ENCODE measurements at regions not wholly inside any gene's neighbourhood (a gene's known extent, or its start where the extent isn't known, plus 50 kb on each side); places are given as distances from the start of the nearest gene placed in this dataset.

- TF ChIP-seq CHD7 (IDR thresholded peaks at IDR 0.05; ENCODE audit: insufficient replicate concordance, low read length) (no peak), CTCF (IDR thresholded peaks at IDR 0.05; ENCODE audit: control extremely low read depth in 1 of 3, insufficient read depth in 1 of 3, low read depth in 1 of 3, low read length in 3 of 3) (no peak), ASH2L (IDR thresholded peaks at IDR 0.05; ENCODE audit: low read length) (no peak), MAX (IDR thresholded peaks at IDR 0.05) (no peak), USF2 (IDR thresholded peaks at IDR 0.05; ENCODE audit: low read length) (no peak), RFX5 (IDR thresholded peaks at IDR 0.05; ENCODE audit: borderline replicate concordance, low read depth, low read length) (no peak), SAP30 (IDR thresholded peaks at IDR 0.05; ENCODE audit: insufficient read depth, insufficient replicate concordance, low read length) (no peak)
These were observed 223.6 kb upstream of the SEMA3E start (continued) for GRCh38 chr7:83872501-83872900.

All from H1 (cell line).